Suprapubic skin (tissue), 3 donors: ENCODE measurements at regions not wholly inside any gene's neighbourhood (a gene's known extent, or its start where the extent isn't known, plus 50 kb on each side); places are given as distances from the start of the nearest gene placed in this dataset.

Experiments
- CTCF ChIP-seq, 2 donors: fragments of 200-600 bp in 1 of 2; fragments of 450-650 bp in 1 of 2; sonication (generic) in 1 of 2; IDR thresholded peaks; one replicate each; pipeline ENCODE4 v1.5.1; 2016 to 2019; ENCODE audit warnings: antibody characterized with exemption in 2 of 2, mild to moderate bottlenecking in 1 of 2, moderate library complexity in 1 of 2
- POLR2AphosphoS5 ChIP-seq, 3 donors: sonication (generic); formaldehyde crosslinking; IDR thresholded peaks; one replicate each; pipeline ENCODE4 v1.6.1; 2017; ENCODE audit warnings: antibody characterized with exemption in 3 of 3

- no peak for TF ChIP-seq POLR2AphosphoS5 (IDR thresholded peaks at IDR 0.05)
- no peak for TF ChIP-seq CTCF (IDR thresholded peaks at IDR 0.05)
Measured at GRCh38 chr1:218787826-218788225, 385.9 kb upstream of the LYPLAL1 start.
